H9 (cell line): ENCODE measurements at regions not wholly inside any gene's neighbourhood (a gene's known extent, or its start where the extent isn't known, plus 50 kb on each side); places are given as distances from the start of the nearest gene placed in this dataset.

Experiments
- DNase-seq: peaks from one replicate; pipeline ENCODE4 v3.0.0-alpha.2; 2017
- H2AFZ ChIP-seq: one replicate; pipeline ENCODE4 v1.6.1; 2013; ENCODE audit warnings: mild to moderate bottlenecking, low read length, control low read depth, moderate library complexity
- H2AK5ac ChIP-seq: 2 replicates; pipeline ENCODE4 v1.6.1; 2013; ENCODE audit warnings: low read length, control low read depth, mixed read lengths; ENCODE audit not compliant: insufficient read length
- H2BK120ac ChIP-seq: one replicate; pipeline ENCODE4 v1.6.1; 2013; ENCODE audit warnings: low read depth, mild to moderate bottlenecking, low read length, control low read depth, inconsistent platforms; ENCODE audit not compliant: poor library complexity, severe bottlenecking
- H2BK12ac ChIP-seq: 2 replicates; pipeline ENCODE4 v1.6.1; 2013; ENCODE audit warnings: low read length, control low read depth, mixed read lengths, low read depth; ENCODE audit not compliant: insufficient read length
- H2BK15ac ChIP-seq: 2 replicates; pipeline ENCODE4 v1.6.1; 2013; ENCODE audit warnings: low read depth, low read length, control low read depth
- H2BK20ac ChIP-seq: one replicate; pipeline ENCODE4 v1.6.1; 2013; ENCODE audit warnings: low read depth, mild to moderate bottlenecking, low read length, control low read depth, inconsistent platforms; ENCODE audit not compliant: poor library complexity, severe bottlenecking
- H2BK5ac ChIP-seq: 2 replicates; pipeline ENCODE4 v1.6.1; 2013; ENCODE audit warnings: low read length, control low read depth, mixed read lengths; ENCODE audit not compliant: insufficient read length
- H3K14ac ChIP-seq: 2 replicates; pipeline ENCODE4 v1.6.1; 2013; ENCODE audit warnings: low read length, control low read depth; ENCODE audit not compliant: insufficient read depth
- H3K18ac ChIP-seq: 2 replicates; pipeline ENCODE4 v1.6.1; 2013; ENCODE audit warnings: low read depth, mild to moderate bottlenecking, mixed read lengths, low read length, control low read depth; ENCODE audit not compliant: insufficient read length
- H3K23ac ChIP-seq: 2 replicates; pipeline ENCODE4 v1.6.1; 2013; ENCODE audit warnings: low read length, control low read depth, mixed read lengths, low read depth; ENCODE audit not compliant: insufficient read length
- H3K23me2 ChIP-seq: 2 replicates; pipeline ENCODE4 v1.6.1; 2013; ENCODE audit warnings: low read depth, mild to moderate bottlenecking, mixed read lengths, low read length, control low read depth; ENCODE audit not compliant: insufficient read length, poor library complexity, severe bottlenecking
- H3K27ac ChIP-seq: 2 replicates; pipeline ENCODE4 v1.5.1; 2013; ENCODE audit warnings: low read length, control low read depth, mixed read lengths, low read depth; ENCODE audit not compliant: insufficient read length
- H3K27me3 ChIP-seq: 2 replicates; pipeline ENCODE4 v1.6.1; 2013; ENCODE audit warnings: low read length, control low read depth, inconsistent platforms; ENCODE audit not compliant: insufficient read depth
- H3K4ac ChIP-seq: 2 replicates; pipeline ENCODE4 v1.6.1; 2013; ENCODE audit warnings: low read depth, mild to moderate bottlenecking, control low read depth, inconsistent platforms, low read length, moderate library complexity
- H3K4me1 ChIP-seq: 2 replicates; pipeline ENCODE4 v1.6.1; 2013; ENCODE audit warnings: low read length, control low read depth, inconsistent platforms; ENCODE audit not compliant: insufficient read depth
- H3K4me2 ChIP-seq: 2 replicates; pipeline ENCODE4 v1.6.1; 2013; ENCODE audit warnings: low read length, control low read depth, mixed read lengths; ENCODE audit not compliant: insufficient read length, insufficient read depth
- H3K56ac ChIP-seq: 2 replicates; pipeline ENCODE4 v1.6.1; 2013; ENCODE audit warnings: low read depth, mild to moderate bottlenecking, mixed read lengths, low read length, control low read depth; ENCODE audit not compliant: insufficient read length
- H3K79me1 ChIP-seq: 2 replicates; pipeline ENCODE4 v1.6.1; 2013; ENCODE audit warnings: low read depth, mild to moderate bottlenecking, moderate library complexity, low read length, control low read depth, inconsistent platforms; ENCODE audit not compliant: insufficient read depth, poor library complexity, severe bottlenecking
- H3K79me2 ChIP-seq: 2 replicates; pipeline ENCODE4 v1.6.1; 2013; ENCODE audit warnings: low read length, control low read depth, inconsistent platforms; ENCODE audit not compliant: insufficient read depth
- H3K9ac ChIP-seq: 2 replicates; pipeline ENCODE4 v1.6.1; 2013; ENCODE audit warnings: low read length, control low read depth, mixed read lengths; ENCODE audit not compliant: insufficient read length; ENCODE audit errors: extremely low read depth
- H3K9me3 ChIP-seq: one replicate; pipeline ENCODE4 v1.6.1; 2013; ENCODE audit warnings: low read depth, low read length, inconsistent platforms; ENCODE audit not compliant: control insufficient read depth
- H3T11ph ChIP-seq: one replicate; pipeline ENCODE4 v1.6.1; 2013; ENCODE audit warnings: mild to moderate bottlenecking, low read length, control low read depth, inconsistent platforms
- H4K20me1 ChIP-seq: one replicate; pipeline ENCODE4 v1.6.1; 2013; ENCODE audit not compliant: control insufficient read depth, insufficient read length, insufficient read depth
- H4K5ac ChIP-seq: 2 replicates; pipeline ENCODE4 v1.6.1; 2013; ENCODE audit warnings: low read depth, mild to moderate bottlenecking, mixed read lengths, low read length, control low read depth; ENCODE audit not compliant: insufficient read length
- H4K8ac ChIP-seq: replicated peaks from 2 replicates; pipeline ENCODE4 v1.6.1; 2013; ENCODE audit warnings: low read length, control low read depth, mixed read lengths, low read depth; ENCODE audit not compliant: insufficient read length
- H4K91ac ChIP-seq: 2 replicates; pipeline ENCODE4 v1.6.1; 2013; ENCODE audit warnings: low read depth, mild to moderate bottlenecking, moderate library complexity, mixed read lengths, low read length, control low read depth; ENCODE audit not compliant: insufficient read length
- H3K27ac Mint-ChIP-seq, 3 experiments: 2 replicates in 2 of 3; 3 replicates in 1 of 3; pipeline ENCODE4 v1.8.0; 2020 to 2021; ENCODE audit warnings: mixed read lengths in 3 of 3, mild to moderate bottlenecking in 1 of 3, moderate library complexity in 1 of 3
- H3K27me3 Mint-ChIP-seq: 2 replicates; pipeline ENCODE4 v1.8.0; 2021; ENCODE audit warnings: low read depth, mild to moderate bottlenecking, moderate library complexity, mixed read lengths
- H3K36me3 Mint-ChIP-seq, 3 experiments: 2 replicates in 2 of 3; 3 replicates in 1 of 3; pipeline ENCODE4 v1.8.0; 2020 to 2021; ENCODE audit warnings: low read depth in 3 of 3, mixed read lengths in 3 of 3; ENCODE audit not compliant: insufficient read depth in 1 of 3
- H3K4me1 Mint-ChIP-seq, 2 experiments: 2 replicates each; pipeline ENCODE4 v1.8.0; 2020; ENCODE audit warnings: mixed read lengths in 2 of 2
- H3K4me3 Mint-ChIP-seq, 2 experiments: 2 replicates in 1 of 2; 3 replicates in 1 of 2; pipeline ENCODE4 v1.8.0; 2020 to 2021; ENCODE audit warnings: mild to moderate bottlenecking in 2 of 2, mixed read lengths in 2 of 2, moderate library complexity in 1 of 2
- H3K9me3 Mint-ChIP-seq, 2 experiments: 2 replicates in 1 of 2; 3 replicates in 1 of 2; pipeline ENCODE4 v1.8.0; 2020; ENCODE audit warnings: mild to moderate bottlenecking in 2 of 2, mixed read lengths in 2 of 2, moderate library complexity in 1 of 2
- WGBS: extraction: QIAGEN DNeasy Blood & Tissue Kit; methylation state at CpG from one replicate; pipeline ENCODE4 v1.1.7; 2013; ENCODE audit warnings: missing lambda C conversion rate, low lambda C conversion rate, mixed read lengths; ENCODE audit not compliant: insufficient read length; ENCODE audit errors: extremely low coverage; 5-methylcytosine and 5-hydroxymethylcytosine counted together
- TF ChIP-seq, protein P1 (sequence below): fragments of 200-600 bp; sonication (generic); conservative IDR thresholded peaks from 3 replicates; pipeline ENCODE4 v1.8.0; 2021; ENCODE audit warnings: antibody characterized with exemption, mild to moderate bottlenecking

DNA sequence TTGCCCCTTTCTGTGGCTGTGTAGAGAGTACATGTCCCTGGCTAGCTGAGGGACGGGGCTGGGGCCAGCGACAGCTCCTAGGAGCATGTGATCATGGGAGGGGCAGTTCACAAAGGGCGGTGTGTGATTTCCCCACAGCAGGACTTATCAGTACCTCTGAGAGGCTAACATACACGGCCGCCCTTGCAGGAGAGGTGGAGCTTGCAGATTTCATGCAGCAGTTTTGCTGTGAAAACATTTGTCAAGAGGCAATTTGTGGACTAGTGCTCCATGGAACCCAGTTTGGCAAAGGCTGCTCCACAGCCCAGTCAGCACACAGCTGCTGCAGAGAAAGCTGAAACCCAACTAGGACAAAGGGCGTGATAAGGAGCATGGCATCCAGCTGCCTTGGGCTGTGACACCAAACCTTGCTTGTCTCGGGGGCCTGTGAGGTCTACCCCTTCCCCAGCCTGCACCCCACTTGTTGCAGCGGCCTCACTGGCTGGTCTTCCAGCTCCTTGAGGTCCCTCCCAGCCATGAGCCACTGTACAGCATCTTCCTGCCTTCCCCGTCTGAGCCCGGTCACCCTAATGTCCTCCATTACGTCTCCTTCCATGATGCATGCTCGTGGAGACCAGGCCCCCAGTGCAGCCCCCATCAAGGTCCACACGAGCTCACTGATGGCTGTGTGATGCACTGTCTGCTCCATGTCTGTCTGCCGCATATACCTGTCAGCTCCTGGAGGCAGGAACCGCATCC, 121.4 kb upstream of the HDAC4 start:
- H2BK20ac ChIP-seq = no peak overlapping the region
- no peak overlapping the region for H3K4me2 ChIP-seq
- no peak overlapping the region for H2AFZ ChIP-seq
- WGBS = no CpG with 5 or more reads among the region's 15 CpGs
- H4K8ac ChIP-seq = no peak overlapping the region
- H3K9ac ChIP-seq = no peak overlapping the region
- no peaks in the 10 kb centered on the region for H3K79me1 ChIP-seq
- Mint-ChIP-seq H3K4me3 (no peak overlapping the region), H3K36me3 (no peaks in the 10 kb centered on the region; a peak in 1 of 7 replicates), H3K4me1 (peaks cover 9 to 14% of the 10 kb centered on the region in 2 experiments), H3K27ac (no peak overlapping the region), H3K9me3 (no peaks in the 10 kb centered on the region), H3K27me3 (no peaks in the 10 kb centered on the region; the same call in none of the 2 replicates)
- DNase-seq = no peak
- no peaks in the 10 kb centered on the region for H3K27me3 ChIP-seq
- no peak overlapping the region for H3K4ac ChIP-seq
- no peaks in the 10 kb centered on the region for H3K79me2 ChIP-seq
- no peaks in the 10 kb centered on the region; the same call in 1 of the 2 replicates for H3K4me1 ChIP-seq
- no peaks in the 10 kb centered on the region for H3K9me3 ChIP-seq
- H3T11ph ChIP-seq = no peak overlapping the region
- no peak overlapping the region for H4K5ac ChIP-seq
- H3K27ac ChIP-seq = no peak overlapping the region
- no peaks in the 10 kb centered on the region for H4K20me1 ChIP-seq
- H3K14ac ChIP-seq = no peak overlapping the region
- TF ChIP-seq, protein P1, sequence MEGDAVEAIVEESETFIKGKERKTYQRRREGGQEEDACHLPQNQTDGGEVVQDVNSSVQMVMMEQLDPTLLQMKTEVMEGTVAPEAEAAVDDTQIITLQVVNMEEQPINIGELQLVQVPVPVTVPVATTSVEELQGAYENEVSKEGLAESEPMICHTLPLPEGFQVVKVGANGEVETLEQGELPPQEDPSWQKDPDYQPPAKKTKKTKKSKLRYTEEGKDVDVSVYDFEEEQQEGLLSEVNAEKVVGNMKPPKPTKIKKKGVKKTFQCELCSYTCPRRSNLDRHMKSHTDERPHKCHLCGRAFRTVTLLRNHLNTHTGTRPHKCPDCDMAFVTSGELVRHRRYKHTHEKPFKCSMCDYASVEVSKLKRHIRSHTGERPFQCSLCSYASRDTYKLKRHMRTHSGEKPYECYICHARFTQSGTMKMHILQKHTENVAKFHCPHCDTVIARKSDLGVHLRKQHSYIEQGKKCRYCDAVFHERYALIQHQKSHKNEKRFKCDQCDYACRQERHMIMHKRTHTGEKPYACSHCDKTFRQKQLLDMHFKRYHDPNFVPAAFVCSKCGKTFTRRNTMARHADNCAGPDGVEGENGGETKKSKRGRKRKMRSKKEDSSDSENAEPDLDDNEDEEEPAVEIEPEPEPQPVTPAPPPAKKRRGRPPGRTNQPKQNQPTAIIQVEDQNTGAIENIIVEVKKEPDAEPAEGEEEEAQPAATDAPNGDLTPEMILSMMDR = no peak
- no peak overlapping the region for H3K23ac ChIP-seq
- no peak overlapping the region for H2AK5ac ChIP-seq
- no peaks in the 10 kb centered on the region for H3K23me2 ChIP-seq
- H2BK5ac ChIP-seq = no peak overlapping the region
- H2BK120ac ChIP-seq = no peak overlapping the region
- no peak overlapping the region for H3K18ac ChIP-seq
- H2BK15ac ChIP-seq = no peak overlapping the region
- H4K91ac ChIP-seq = no peak overlapping the region
- no peak overlapping the region for H3K56ac ChIP-seq
- H2BK12ac ChIP-seq = no peak overlapping the region
